Endothelial cell of umbilical vein (primary cell): ENCODE measurements at regions not wholly inside any gene's neighbourhood (a gene's known extent, or its start where the extent isn't known, plus 50 kb on each side); places are given as distances from the start of the nearest gene placed in this dataset.

Experiments
- BruUV-seq: library from RNA; stranded (reverse); fragments of 400-500 nt; replicated peaks from 2 replicates; lab custom pipeline; 2021; lab: Mats Ljungman, UMichigan
- CTCF ChIA-PET: fragments of 300-600, 350-600 bp; sonication (Branson Sonifier 250); formaldehyde crosslinking; loops from one replicate; lab custom pipeline; 2021; ENCODE audit warnings: antibody characterized with exemption, inconsistent platforms; lab: Charles Lee
- POLR2A ChIA-PET: fragments of 300-600, 350-600 bp; sonication (Branson Sonifier 250); formaldehyde crosslinking; loops from one replicate; lab custom pipeline; 2021; ENCODE audit warnings: antibody characterized with exemption, inconsistent platforms; lab: Charles Lee
- DNase-seq: peaks from one replicate; pipeline ENCODE4 v3.0.0-alpha.2; 2011; ENCODE audit warnings: low read depth, low spot score
- FAIRE-seq: peaks from 2 replicates; lab custom pipeline; 2011; peaks lifted over from hg19 to GRCh38; lab: Jason Lieb, UNC
- H2AFZ ChIP-seq: 2 replicates; pipeline ENCODE4 v1.6.0; 2012; ENCODE audit warnings: low read depth, low read length, control low read depth, inconsistent platforms
- H3K27ac ChIP-seq: 2 replicates; pipeline ENCODE4 v1.5.1; 2011; ENCODE audit warnings: low read depth, mild to moderate bottlenecking, control low read depth, low read length, moderate library complexity; ENCODE audit not compliant: insufficient read depth
- H3K27me3 ChIP-seq, 2 experiments: 2 replicates each; pipeline versions ENCODE4 v1.6.0 to v1.6.1; 2011; ENCODE audit warnings: low read length in 2 of 2, mixed read lengths in 1 of 2; ENCODE audit not compliant: control insufficient read depth in 2 of 2, insufficient read depth in 2 of 2
- H3K36me3 ChIP-seq, 2 experiments: 2 replicates in 1 of 2; 3 replicates in 1 of 2; pipeline ENCODE4 v1.5.1; 2011; ENCODE audit warnings: low read length in 2 of 2, mild to moderate bottlenecking in 1 of 2, moderate library complexity in 1 of 2; ENCODE audit not compliant: control insufficient read depth in 2 of 2, insufficient read depth in 2 of 2; ENCODE audit errors: extremely low read depth in 1 of 2
- H3K4me1 ChIP-seq: 3 replicates; pipeline ENCODE4 v1.5.1; 2011; ENCODE audit warnings: mild to moderate bottlenecking, low read length; ENCODE audit not compliant: control insufficient read depth, insufficient read depth; ENCODE audit errors: extremely low read depth
- H3K4me2 ChIP-seq: 2 replicates; pipeline ENCODE4 v1.6.1; 2011; ENCODE audit warnings: low read length, control low read depth, mixed read lengths; ENCODE audit not compliant: insufficient read depth
- H3K4me3 ChIP-seq, 3 experiments: fragments of 200-600 bp in 1 of 3; sonication (generic), shearing (Covaris generic) in 1 of 3; replicated peaks in 1 of 3; 2 replicates each; pipeline ENCODE4 v1.5.1; 2011 to 2016; ENCODE audit warnings: control low read depth in 3 of 3, low read length in 3 of 3, mild to moderate bottlenecking in 2 of 3, inconsistent platforms in 1 of 3, low read depth in 1 of 3, moderate library complexity in 1 of 3; ENCODE audit not compliant: insufficient read depth in 1 of 3
- H3K79me2 ChIP-seq: 2 replicates; pipeline ENCODE4 v1.6.0; 2012; ENCODE audit warnings: low read length, inconsistent platforms; ENCODE audit not compliant: control insufficient read depth, insufficient read depth
- H3K9ac ChIP-seq: replicated peaks from 2 replicates; pipeline ENCODE3; 2011; ENCODE audit warnings: low read length, control low read depth; ENCODE audit not compliant: insufficient read depth; ENCODE audit errors: extremely low read depth
- H3K9me1 ChIP-seq: replicated peaks from 3 replicates; pipeline ENCODE4 v1.6.0; 2011; ENCODE audit warnings: mild to moderate bottlenecking, low read length; ENCODE audit not compliant: control insufficient read depth, insufficient read depth; ENCODE audit errors: extremely low read depth
- H3K9me3 ChIP-seq: replicated peaks from 2 replicates; pipeline ENCODE4 v1.5.1; 2012; ENCODE audit warnings: low read length, inconsistent platforms; ENCODE audit not compliant: control insufficient read depth, insufficient read depth
- H4K20me1 ChIP-seq: replicated peaks from 2 replicates; pipeline ENCODE3; 2011; ENCODE audit warnings: mild to moderate bottlenecking, low read length; ENCODE audit not compliant: control insufficient read depth, insufficient read depth; ENCODE audit errors: extremely low read depth
- EZH2 ChIP-seq: IDR thresholded peaks from 2 replicates; pipeline ENCODE4 v1.6.1; 2012; ENCODE audit warnings: borderline replicate concordance, low read depth, mild to moderate bottlenecking, moderate library complexity, low read length, inconsistent platforms; ENCODE audit not compliant: severe bottlenecking
- FOS ChIP-seq: IDR thresholded peaks from 2 replicates; pipeline ENCODE4 v1.6.1; 2011; ENCODE audit warnings: mild to moderate bottlenecking, low read length, moderate library complexity, borderline replicate concordance; ENCODE audit not compliant: insufficient read depth
- GATA2 ChIP-seq: IDR thresholded peaks from 2 replicates; pipeline ENCODE4 v1.7.0; 2011; ENCODE audit warnings: low read depth, mild to moderate bottlenecking, moderate library complexity, mixed read lengths, low read length; ENCODE audit not compliant: insufficient read length, insufficient read depth
- JUN ChIP-seq: IDR thresholded peaks from 2 replicates; pipeline ENCODE4 v1.6.1; 2011; ENCODE audit warnings: borderline replicate concordance, low read depth; ENCODE audit not compliant: insufficient read length, insufficient read depth
- MYC ChIP-seq: IDR thresholded peaks from one replicate; pipeline ENCODE4 v1.6.1; 2011; ENCODE audit warnings: mild to moderate bottlenecking, low read depth, low read length
- POLR2A ChIP-seq: IDR thresholded peaks from 2 replicates; pipeline ENCODE4 v1.6.1; 2012; ENCODE audit warnings: low read depth, mild to moderate bottlenecking, control low read depth, low read length
- POLR2AphosphoS5 ChIP-seq: IDR thresholded peaks from 2 replicates; pipeline ENCODE4 v1.6.1; 2012; ENCODE audit warnings: low read depth, mild to moderate bottlenecking, control low read depth, low read length, moderate library complexity; ENCODE audit not compliant: insufficient read depth
- dilution Hi-C: fragments of 300-500 bp; cut with MboI; formaldehyde crosslinking; loops from one replicate; pipeline ENCODE4 v1.15.0; 2019; ENCODE audit warnings: low sequenced_read_pairs; ENCODE audit not compliant: extremely low pct_ligation_motif_present
- intact Hi-C: fragments of 100-400 bp; cut with micrococcal nuclease; formaldehyde crosslinking; loops from one replicate; pipeline ENCODE4 v1.10.0; 2022
- TF ChIP-seq, protein P1 (sequence below), 2 donors: IDR thresholded peaks; 1 replicate in 1 of 2; 2 replicates in 1 of 2; pipeline ENCODE4 v1.5.1; 2011; ENCODE audit warnings: low read length in 2 of 2, mild to moderate bottlenecking in 2 of 2, moderate library complexity in 2 of 2, control low read depth in 1 of 2, inconsistent platforms in 1 of 2, low read depth in 1 of 2; ENCODE audit not compliant: insufficient read depth in 1 of 2; ENCODE audit errors: extremely low read depth in 1 of 2
- TF ChIP-seq, protein P2 (sequence below): IDR thresholded peaks from 2 replicates; pipeline ENCODE4 v1.6.1; 2011; ENCODE audit not compliant: insufficient read depth, insufficient read length

DNA sequence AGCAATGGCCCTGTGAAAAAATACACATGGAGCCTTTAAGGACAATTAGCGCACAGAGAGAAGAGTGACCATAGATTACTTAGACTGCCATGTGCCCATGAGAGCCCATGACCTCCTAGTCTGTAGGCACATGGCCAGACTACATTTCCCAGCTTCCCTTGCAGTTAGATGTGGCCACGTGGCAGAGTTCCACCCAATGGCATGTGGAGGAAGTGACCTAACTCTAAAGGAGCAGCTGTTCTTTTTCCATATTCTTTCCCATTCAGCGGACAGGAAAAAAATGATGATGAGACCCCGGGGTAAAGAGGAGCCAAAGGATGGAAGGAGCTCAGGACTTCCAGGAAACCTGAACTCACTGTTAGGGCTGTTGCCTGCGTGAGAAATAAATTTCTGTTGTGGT, 116.6 kb downstream of the CBLN4 start:
- Histone ChIP-seq H3K9me3 (peaks cover 2% of the 10 kb centered on the region), H4K20me1 (no peaks in the 10 kb centered on the region), H3K9me1 (no peaks in the 10 kb centered on the region), H3K79me2 (no peaks in the 10 kb centered on the region), H3K4me1 (no peaks in the 10 kb centered on the region), H3K9ac (no peak overlapping the region), H3K36me3 (no peaks in the 10 kb centered on the region), H3K27me3 (no peaks in the 10 kb centered on the region), H3K27ac (no peak overlapping the region), H3K4me3 (no peak overlapping the region), H3K4me2 (no peak overlapping the region), H2AFZ (no peak overlapping the region)
- CTCF ChIA-PET = no interaction called here
- DNase-seq = no peak
- POLR2A ChIA-PET = no interaction called here
- BruUV-seq = no TSS peak
- no peak for FAIRE-seq
- TF ChIP-seq FOS (no peak), EZH2 (no peak), GATA2 (no peak), MYC (no peak), POLR2AphosphoS5 (no peak), POLR2A (no peak), JUN (no peak)
- TF ChIP-seq, protein P1, sequence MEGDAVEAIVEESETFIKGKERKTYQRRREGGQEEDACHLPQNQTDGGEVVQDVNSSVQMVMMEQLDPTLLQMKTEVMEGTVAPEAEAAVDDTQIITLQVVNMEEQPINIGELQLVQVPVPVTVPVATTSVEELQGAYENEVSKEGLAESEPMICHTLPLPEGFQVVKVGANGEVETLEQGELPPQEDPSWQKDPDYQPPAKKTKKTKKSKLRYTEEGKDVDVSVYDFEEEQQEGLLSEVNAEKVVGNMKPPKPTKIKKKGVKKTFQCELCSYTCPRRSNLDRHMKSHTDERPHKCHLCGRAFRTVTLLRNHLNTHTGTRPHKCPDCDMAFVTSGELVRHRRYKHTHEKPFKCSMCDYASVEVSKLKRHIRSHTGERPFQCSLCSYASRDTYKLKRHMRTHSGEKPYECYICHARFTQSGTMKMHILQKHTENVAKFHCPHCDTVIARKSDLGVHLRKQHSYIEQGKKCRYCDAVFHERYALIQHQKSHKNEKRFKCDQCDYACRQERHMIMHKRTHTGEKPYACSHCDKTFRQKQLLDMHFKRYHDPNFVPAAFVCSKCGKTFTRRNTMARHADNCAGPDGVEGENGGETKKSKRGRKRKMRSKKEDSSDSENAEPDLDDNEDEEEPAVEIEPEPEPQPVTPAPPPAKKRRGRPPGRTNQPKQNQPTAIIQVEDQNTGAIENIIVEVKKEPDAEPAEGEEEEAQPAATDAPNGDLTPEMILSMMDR (IDR thresholded peaks at IDR 0.05; ENCODE audit: extremely low read depth in 1 of 2, insufficient read depth in 1 of 2, low read depth in 1 of 2, low read length in 2 of 2) = no peak
- TF ChIP-seq, protein P2, sequence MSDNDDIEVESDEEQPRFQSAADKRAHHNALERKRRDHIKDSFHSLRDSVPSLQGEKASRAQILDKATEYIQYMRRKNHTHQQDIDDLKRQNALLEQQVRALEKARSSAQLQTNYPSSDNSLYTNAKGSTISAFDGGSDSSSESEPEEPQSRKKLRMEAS = no peak
- intact Hi-C loops (no loop called here), dilution Hi-C loops (no loop called here)
